ENCODE measurements at regions not wholly inside any gene's neighbourhood (a gene's known extent, or its start where the extent isn't known, plus 50 kb on each side); places are given as distances from the start of the nearest gene placed in this dataset.

- TF ChIP-seq EZH2 (IDR thresholded peaks at IDR 0.05) (no peak), CTCF (IDR thresholded peaks at IDR 0.05 in 2 of 3, conservative IDR thresholded peaks at IDR 0.05 in 1 of 3; ENCODE audit: borderline replicate concordance in 1 of 3, insufficient read depth in 1 of 3, low read depth in 2 of 3, low read length in 2 of 3) (no peak), POLR2A (IDR thresholded peaks at IDR 0.05; ENCODE audit: borderline replicate concordance, extremely low read depth, insufficient read depth, insufficient read length) (no peak), ELF1 (IDR thresholded peaks at IDR 0.05; ENCODE audit: borderline replicate concordance, low read depth) (no peak), SP1 (IDR thresholded peaks at IDR 0.05; ENCODE audit: low read depth) (no peak), TCF7L2 (IDR thresholded peaks at IDR 0.05; ENCODE audit: borderline replicate concordance, extremely low read depth, insufficient read depth, insufficient read length) (no peak), MAX (IDR thresholded peaks at IDR 0.05) (no peak), POLR2AphosphoS5 (IDR thresholded peaks at IDR 0.05; ENCODE audit: low read depth, low read length) (no peak), ZBTB33 (IDR thresholded peaks at IDR 0.05; ENCODE audit: extremely low read depth, insufficient replicate concordance, low read length) (no peak), SRF (IDR thresholded peaks at IDR 0.05; ENCODE audit: low read depth) (no peak), CEBPB (IDR thresholded peaks at IDR 0.05; ENCODE audit: low read depth) (no peak), ZNF274 (IDR thresholded peaks at IDR 0.05; ENCODE audit: low read depth, low read length) (no peak)
These were observed 88.8 kb upstream of the MAP4K4 start for GRCh38 chr2:101608408-101609310.

All from HCT116 (cell line).